SIG-M5 treated with dmso at 0.1 percent for 504 hours (cell line): ENCODE measurements at regions not wholly inside any gene's neighbourhood (a gene's known extent, or its start where the extent isn't known, plus 50 kb on each side); places are given as distances from the start of the nearest gene placed in this dataset.
"Not testable (repeated sequence)": the region's sequence is repeated elsewhere in the genome, so short reads cannot be mapped to it uniquely, and the experiment has no call there.

ENCODE experiments used
- DNase-seq: peaks from one replicate; lab custom pipeline; 2025; ENCODE audit not compliant: unreplicated experiment; lab: John Stamatoyannopoulos, UW

GRCh38 chr4:138804711-138805110 is 210.9 kb upstream of the NOCT start:
- DNase-seq = no peak

- DNase-seq = no peak
Measured at GRCh38 chr4:138803051-138803450, 212.5 kb upstream of the NOCT start.

- no peak for DNase-seq
Measured at GRCh38 chr4:138802499-138802898, 213.1 kb upstream of the NOCT start.

GRCh38 chr4:138800421-138800820 is 215.2 kb upstream of the NOCT start:
- no peak for DNase-seq

GRCh38 chr4:138798404-138798803 is 217.2 kb upstream of the NOCT start:
- no peak for DNase-seq

GRCh38 chr4:138797646-138798045 is 217.9 kb upstream of the NOCT start:
- no peak for DNase-seq

GRCh38 chr4:138796761-138797160 is 218.8 kb upstream of the NOCT start:
- DNase-seq = no peak

- peak; percentile 7 for DNase-seq
Measured at GRCh38 chr4:138790706-138791340, 224.8 kb upstream of the NOCT start.

- no peak for DNase-seq
Measured at GRCh38 chr4:138789796-138790195, 225.8 kb upstream of the NOCT start.

- DNase-seq = no peak
Measured at GRCh38 chr4:138788857-138789256, 226.7 kb upstream of the NOCT start.

GRCh38 chr4:138788267-138788790 is 227.3 kb upstream of the NOCT start:
- DNase-seq = no peak

- DNase-seq = not testable (repeated sequence)
Measured at GRCh38 chr4:138779761-138780160, 235.8 kb upstream of the NOCT start.

- peak; percentile 78 for DNase-seq
Measured at GRCh38 chr4:138775890-138776289, 239.7 kb upstream of the NOCT start.

- no peak for DNase-seq
Measured at GRCh38 chr4:138775489-138775888, 240.1 kb upstream of the NOCT start.

GRCh38 chr4:138774940-138775339 is 240.6 kb upstream of the NOCT start:
- DNase-seq = no peak

GRCh38 chr4:138774125-138774524 is 241.5 kb upstream of the NOCT start:
- DNase-seq = not testable (repeated sequence)

GRCh38 chr4:138773321-138773720 is 242.3 kb upstream of the NOCT start:
- DNase-seq = no peak

- DNase-seq = no peak
Measured at GRCh38 chr4:138772366-138772765, 243.2 kb upstream of the NOCT start.

- no peak for DNase-seq
Measured at GRCh38 chr4:138770818-138771217, 244.8 kb upstream of the NOCT start.

- no peak for DNase-seq
Measured at GRCh38 chr4:138766332-138766731, 249.2 kb upstream of the NOCT start.

GRCh38 chr4:138765442-138765841 is 250.1 kb upstream of the NOCT start:
- no peak for DNase-seq

- peak; percentile 17 for DNase-seq
Measured at GRCh38 chr4:138761638-138762220, 253.9 kb upstream of the NOCT start.

- no peak for DNase-seq
Measured at GRCh38 chr4:138759554-138759902, 256.1 kb upstream of the NOCT start.
